Muscle layer of colon (tissue), 2 donors: ENCODE measurements at regions not wholly inside any gene's neighbourhood (a gene's known extent, or its start where the extent isn't known, plus 50 kb on each side); places are given as distances from the start of the nearest gene placed in this dataset.
"Not testable (repeated sequence)": the region's sequence is repeated elsewhere in the genome, so short reads cannot be mapped to it uniquely, and the experiment has no call there.

ENCODE experiments used
- H3K27ac ChIP-seq: one replicate; pipeline ENCODE4 v1.7.0; 2013; ENCODE audit warnings: low read depth, mild to moderate bottlenecking, low read length, moderate library complexity
- H3K27me3 ChIP-seq, 2 donors: one replicate each; pipeline ENCODE4 v1.7.0; 2013; ENCODE audit warnings: low read length in 2 of 2, mild to moderate bottlenecking in 2 of 2; ENCODE audit not compliant: insufficient read depth in 2 of 2, control insufficient read depth in 1 of 2
- H3K36me3 ChIP-seq: one replicate; pipeline ENCODE4 v1.7.0; 2013; ENCODE audit warnings: mild to moderate bottlenecking, low read length; ENCODE audit not compliant: insufficient read depth
- H3K4me1 ChIP-seq: one replicate; pipeline ENCODE4 v1.7.0; 2013; ENCODE audit warnings: mild to moderate bottlenecking, low read length; ENCODE audit not compliant: insufficient read depth
- H3K4me3 ChIP-seq, 2 donors: one replicate each; pipeline ENCODE4 v1.7.0; 2013; ENCODE audit warnings: low read length in 2 of 2, low read depth in 1 of 2, mild to moderate bottlenecking in 1 of 2, moderate library complexity in 1 of 2
- H3K9ac ChIP-seq: one replicate; pipeline ENCODE4 v1.7.0; 2013; ENCODE audit warnings: low read length
- H3K9me3 ChIP-seq: one replicate; pipeline ENCODE4 v1.7.0; 2013; ENCODE audit warnings: mild to moderate bottlenecking, low read length
- donor health status: abdominal sarcoma.
- donor health status: Adenocarcinoma of cecum.

GRCh38 chr3:75938921-75939320, 153.6 kb upstream of the ZNF717 start:
- Histone ChIP-seq H3K27ac (no peak overlapping the region), H3K27me3 (no peaks in the 10 kb centered on the region), H3K4me1 (no peaks in the 10 kb centered on the region), H3K9ac (no peak overlapping the region), H3K9me3 (no peaks in the 10 kb centered on the region), H3K36me3 (no peaks in the 10 kb centered on the region), H3K4me3 (no peak overlapping the region)

- Histone ChIP-seq H3K4me3 (no peak overlapping the region), H3K27ac (no peak overlapping the region), H3K9ac (no peak overlapping the region), H3K27me3 (no peaks in the 10 kb centered on the region), H3K9me3 (no peaks in the 10 kb centered on the region), H3K4me1 (no peaks in the 10 kb centered on the region), H3K36me3 (no peaks in the 10 kb centered on the region)
Measured at GRCh38 chr3:75951941-75952340, 166.6 kb upstream of the ZNF717 start.

GRCh38 chr3:75960031-75960430, 174.7 kb upstream of the ZNF717 start:
- H3K36me3 ChIP-seq, H3K27me3 ChIP-seq, H3K9me3 ChIP-seq, H3K27ac ChIP-seq, H3K9ac ChIP-seq, H3K4me1 ChIP-seq, H3K4me3 ChIP-seq: not testable (repeated sequence)

GRCh38 chr3:75962054-75962453, 176.7 kb upstream of the ZNF717 start:
- not testable (repeated sequence) for H3K36me3 ChIP-seq, H3K27me3 ChIP-seq, H3K9ac ChIP-seq, H3K4me1 ChIP-seq, H3K9me3 ChIP-seq, H3K27ac ChIP-seq, H3K4me3 ChIP-seq

GRCh38 chr3:75967071-75967470, 181.7 kb upstream of the ZNF717 start:
- H3K4me3 ChIP-seq = no peak overlapping the region
- H3K27me3 ChIP-seq = no peaks in the 10 kb centered on the region
- no peaks in the 10 kb centered on the region for H3K9me3 ChIP-seq
- no peaks in the 10 kb centered on the region for H3K36me3 ChIP-seq
- no peaks in the 10 kb centered on the region for H3K4me1 ChIP-seq
- no peak overlapping the region for H3K27ac ChIP-seq
- no peak overlapping the region for H3K9ac ChIP-seq

- H3K9ac ChIP-seq = no peak overlapping the region
- H3K9me3 ChIP-seq = no peaks in the 10 kb centered on the region
- no peaks in the 10 kb centered on the region for H3K4me1 ChIP-seq
- no peak overlapping the region for H3K4me3 ChIP-seq
- H3K27ac ChIP-seq = no peak overlapping the region
- no peaks in the 10 kb centered on the region for H3K27me3 ChIP-seq
- no peaks in the 10 kb centered on the region for H3K36me3 ChIP-seq
Measured at GRCh38 chr3:75978686-75979085, 193.3 kb upstream of the ZNF717 start.

GRCh38 chr3:75981401-75981800, 196.1 kb upstream of the ZNF717 start:
- Histone ChIP-seq H3K4me3 (no peak overlapping the region), H3K4me1 (no peaks in the 10 kb centered on the region), H3K9me3 (no peaks in the 10 kb centered on the region), H3K9ac (no peak overlapping the region), H3K27ac (no peak overlapping the region), H3K27me3 (no peaks in the 10 kb centered on the region), H3K36me3 (no peaks in the 10 kb centered on the region)

- Histone ChIP-seq H3K4me1 (no peaks in the 10 kb centered on the region), H3K4me3 (no peak overlapping the region), H3K36me3 (no peaks in the 10 kb centered on the region), H3K27me3 (no peaks in the 10 kb centered on the region), H3K9ac (no peak overlapping the region), H3K9me3 (no peaks in the 10 kb centered on the region), H3K27ac (no peak overlapping the region)
Measured at GRCh38 chr3:75982151-75982550, 196.8 kb upstream of the ZNF717 start.

- Histone ChIP-seq H3K9ac (no peak overlapping the region), H3K4me1 (no peaks in the 10 kb centered on the region), H3K4me3 (no peak overlapping the region), H3K27me3 (no peaks in the 10 kb centered on the region), H3K27ac (no peak overlapping the region), H3K36me3 (no peaks in the 10 kb centered on the region), H3K9me3 (no peaks in the 10 kb centered on the region)
Measured at GRCh38 chr3:75983111-75983510, 197.8 kb upstream of the ZNF717 start.

- Histone ChIP-seq H3K36me3 (no peaks in the 10 kb centered on the region), H3K27me3 (no peaks in the 10 kb centered on the region), H3K4me3 (no peak overlapping the region), H3K27ac (no peak overlapping the region), H3K4me1 (no peaks in the 10 kb centered on the region), H3K9ac (no peak overlapping the region), H3K9me3 (no peaks in the 10 kb centered on the region)
Measured at GRCh38 chr3:75983609-75984290, 198.4 kb upstream of the ZNF717 start.

- Histone ChIP-seq H3K4me1 (no peaks in the 10 kb centered on the region), H3K4me3 (no peak overlapping the region), H3K9ac (no peak overlapping the region), H3K36me3 (no peaks in the 10 kb centered on the region), H3K27me3 (no peaks in the 10 kb centered on the region), H3K27ac (no peak overlapping the region), H3K9me3 (no peaks in the 10 kb centered on the region)
Measured at GRCh38 chr3:75985432-75985831, 200.1 kb upstream of the ZNF717 start.

GRCh38 chr3:76010252-76010651, 224.9 kb upstream of the ZNF717 start:
- H3K9me3 ChIP-seq = no peaks in the 10 kb centered on the region
- H3K27ac ChIP-seq = no peak overlapping the region
- H3K36me3 ChIP-seq = no peaks in the 10 kb centered on the region
- H3K4me3 ChIP-seq = no peak overlapping the region
- H3K9ac ChIP-seq = no peak overlapping the region
- no peaks in the 10 kb centered on the region for H3K4me1 ChIP-seq
- H3K27me3 ChIP-seq = no peaks in the 10 kb centered on the region
